ENCODE measurements at regions not wholly inside any gene's neighbourhood (a gene's known extent, or its start where the extent isn't known, plus 50 kb on each side); places are given as distances from the start of the nearest gene placed in this dataset.
"Not testable (repeated sequence)": the region's sequence is repeated elsewhere in the genome, so short reads cannot be mapped to it uniquely, and the experiment has no call there.

- no peaks in the 10 kb centered on the region for H3K36me3 ChIP-seq (replicated peaks)
- no peak for TF ChIP-seq CTCF (IDR thresholded peaks at IDR 0.05; ENCODE audit: low read depth, low read length, missing control alignments)
Measured at GRCh38 chr3:176046703-176047102, 1150.6 kb downstream of the TBL1XR1 start.

GRCh38 chr3:176041812-176042211, 1155.5 kb downstream of the TBL1XR1 start:
- TF ChIP-seq CTCF (IDR thresholded peaks at IDR 0.05; ENCODE audit: low read depth, low read length, missing control alignments) = no peak
- no peak overlapping the region for H3K27ac ChIP-seq
- in situ Hi-C loops (cut with HindIII; ENCODE audit: low pct_ligation_motif_present, low sequenced_read_pairs) = no loop called here
- H3K27me3 ChIP-seq (replicated peaks) = no peaks in the 10 kb centered on the region
- no peaks in the 10 kb centered on the region for H3K36me3 ChIP-seq (replicated peaks)
- no peak overlapping the region for H3K4me3 ChIP-seq (ENCODE audit: low read depth, low read length)
- peak; percentile 20 for DNase-seq

More at GRCh38 chr3:176046703-176047102, 1150.6 kb downstream of the TBL1XR1 start:
- Histone ChIP-seq H3K27ac (no peak overlapping the region), H3K27me3 (replicated peaks) (no peaks in the 10 kb centered on the region), H3K4me3 (ENCODE audit: low read depth, low read length) (no peak overlapping the region)
- in situ Hi-C loops (cut with HindIII; ENCODE audit: low pct_ligation_motif_present, low sequenced_read_pairs) = no loop called here
- no peak for DNase-seq

- Histone ChIP-seq H3K4me3 (ENCODE audit: low read depth, low read length) (no peak overlapping the region), H3K27me3 (replicated peaks) (no peaks in the 10 kb centered on the region), H3K36me3 (replicated peaks) (no peaks in the 10 kb centered on the region), H3K27ac (no peak overlapping the region)
- in situ Hi-C loops (cut with HindIII; ENCODE audit: low pct_ligation_motif_present, low sequenced_read_pairs) = no loop called here
- no peak for DNase-seq
- no peak for TF ChIP-seq CTCF (IDR thresholded peaks at IDR 0.05; ENCODE audit: low read depth, low read length, missing control alignments)
Measured at GRCh38 chr3:176041185-176041584, 1156.1 kb downstream of the TBL1XR1 start.

GRCh38 chr3:176037636-176038035, 1159.6 kb downstream of the TBL1XR1 start:
- in situ Hi-C loops (cut with HindIII; ENCODE audit: low pct_ligation_motif_present, low sequenced_read_pairs) = no loop called here
- no peak for DNase-seq
- H3K27ac ChIP-seq = no peak overlapping the region
- no peak overlapping the region for H3K4me3 ChIP-seq (ENCODE audit: low read depth, low read length)
- no peaks in the 10 kb centered on the region for H3K27me3 ChIP-seq (replicated peaks)
- H3K36me3 ChIP-seq (replicated peaks) = no peaks in the 10 kb centered on the region
- no peak for TF ChIP-seq CTCF (IDR thresholded peaks at IDR 0.05; ENCODE audit: low read depth, low read length, missing control alignments)

DNA sequence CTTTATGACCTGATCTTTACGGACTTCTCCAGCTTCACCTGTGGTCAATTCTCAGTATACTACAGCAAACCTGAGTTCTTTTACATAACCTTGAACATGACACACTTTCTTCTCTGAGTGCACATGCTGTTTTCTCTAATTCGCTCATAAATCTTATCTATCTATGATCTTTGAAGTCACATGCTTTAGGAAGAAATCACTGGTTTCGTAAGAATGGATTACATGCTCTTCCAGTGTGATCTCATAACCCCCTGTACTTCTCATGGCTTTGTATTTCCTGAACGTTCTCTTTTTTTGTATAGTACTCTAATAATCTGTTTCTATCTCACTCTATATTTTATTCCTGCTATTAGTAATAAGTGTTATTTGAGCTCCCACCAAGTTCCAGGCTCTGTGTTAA, 1165.2 kb downstream of the TBL1XR1 start:
- DNase-seq = no peak
- no peak for TF ChIP-seq CTCF (IDR thresholded peaks at IDR 0.05; ENCODE audit: low read depth, low read length, missing control alignments)
- no peaks in the 10 kb centered on the region for H3K36me3 ChIP-seq (replicated peaks)
- no peaks in the 10 kb centered on the region for H3K27me3 ChIP-seq (replicated peaks)
- in situ Hi-C loops (cut with HindIII; ENCODE audit: low pct_ligation_motif_present, low sequenced_read_pairs) = no loop called here
- H3K4me3 ChIP-seq (ENCODE audit: low read depth, low read length) = no peak overlapping the region
- H3K27ac ChIP-seq = no peak overlapping the region

DNA sequence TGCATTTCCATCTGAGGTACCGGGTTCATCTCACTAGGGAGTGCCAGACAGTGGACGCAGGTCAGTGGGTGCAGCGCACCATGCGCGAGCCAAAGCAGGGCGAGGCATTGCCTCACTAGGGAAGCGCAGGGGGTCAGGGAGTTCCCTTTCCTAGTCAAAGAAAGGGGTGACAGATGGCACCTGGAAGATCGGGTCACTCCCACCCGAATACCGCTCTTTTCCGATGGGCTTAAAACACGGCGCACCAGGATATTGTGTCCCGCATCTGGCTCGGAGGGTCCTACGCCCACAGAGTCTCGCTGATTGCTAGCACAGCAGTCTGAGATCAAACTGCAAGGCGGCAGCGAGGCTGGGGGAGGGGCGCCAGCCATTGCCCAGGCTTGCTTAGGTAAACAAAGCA, 1157.1 kb downstream of the NAALADL2 start:
- H3K27ac ChIP-seq; in situ Hi-C loops (cut with HindIII; ENCODE audit: low pct_ligation_motif_present, low sequenced_read_pairs); DNase-seq; H3K27me3 ChIP-seq (replicated peaks); H3K4me3 ChIP-seq (ENCODE audit: low read depth, low read length); H3K36me3 ChIP-seq (replicated peaks): not testable (repeated sequence)

GRCh38 chr3:176015228-176015627, 1156.1 kb downstream of the NAALADL2 start:
- H3K27ac ChIP-seq; H3K27me3 ChIP-seq (replicated peaks); DNase-seq; in situ Hi-C loops (cut with HindIII; ENCODE audit: low pct_ligation_motif_present, low sequenced_read_pairs); H3K4me3 ChIP-seq (ENCODE audit: low read depth, low read length); H3K36me3 ChIP-seq (replicated peaks): not testable (repeated sequence)
